UCSD-AML1 (cell line): ENCODE measurements at regions not wholly inside any gene's neighbourhood (a gene's known extent, or its start where the extent isn't known, plus 50 kb on each side); places are given as distances from the start of the nearest gene placed in this dataset.

Experiments
- DNase-seq: peaks from one replicate; lab custom pipeline; 2025; ENCODE audit not compliant: unreplicated experiment; lab: John Stamatoyannopoulos, UW

DNA sequence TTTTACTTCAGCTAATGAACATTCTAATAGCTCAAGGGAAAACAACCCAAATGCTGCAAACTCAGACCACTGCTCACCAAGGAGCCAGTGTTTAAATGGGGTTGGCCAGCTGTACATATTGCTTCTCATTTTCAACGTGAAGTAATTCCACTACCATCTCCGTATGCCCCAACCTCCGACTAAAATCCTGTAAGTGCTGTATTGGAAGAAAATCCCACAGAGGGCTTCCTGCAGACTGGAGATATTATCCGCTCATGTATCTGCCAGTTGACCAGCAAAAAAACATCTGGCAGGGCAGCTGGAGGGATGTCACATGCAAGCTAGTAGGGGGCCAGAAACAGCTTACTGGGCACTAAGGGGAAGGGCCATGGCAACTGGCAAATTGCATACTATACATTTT lies 485.0 kb downstream of the SNAPC1 start:
- no peak for DNase-seq

DNA sequence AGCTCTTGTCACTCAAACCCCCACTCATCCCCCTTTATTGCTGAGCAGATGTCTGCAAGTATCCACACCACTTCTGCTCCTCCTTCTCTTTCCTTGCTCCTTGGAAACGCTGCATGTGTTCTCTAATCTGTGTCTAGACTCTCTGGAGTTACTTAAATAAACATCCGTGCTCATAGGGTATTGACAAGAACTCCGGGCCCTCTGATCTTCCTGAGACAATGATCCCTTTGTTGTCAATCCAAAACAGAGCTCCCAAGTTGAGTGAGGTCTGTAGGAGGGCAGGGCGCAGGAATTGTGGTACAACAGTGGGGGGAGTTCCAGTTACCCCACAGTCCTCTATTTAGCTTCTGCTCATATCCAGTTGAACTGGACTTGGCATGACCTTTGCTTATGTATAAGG lies 489.0 kb downstream of the SNAPC1 start:
- no peak for DNase-seq

DNA sequence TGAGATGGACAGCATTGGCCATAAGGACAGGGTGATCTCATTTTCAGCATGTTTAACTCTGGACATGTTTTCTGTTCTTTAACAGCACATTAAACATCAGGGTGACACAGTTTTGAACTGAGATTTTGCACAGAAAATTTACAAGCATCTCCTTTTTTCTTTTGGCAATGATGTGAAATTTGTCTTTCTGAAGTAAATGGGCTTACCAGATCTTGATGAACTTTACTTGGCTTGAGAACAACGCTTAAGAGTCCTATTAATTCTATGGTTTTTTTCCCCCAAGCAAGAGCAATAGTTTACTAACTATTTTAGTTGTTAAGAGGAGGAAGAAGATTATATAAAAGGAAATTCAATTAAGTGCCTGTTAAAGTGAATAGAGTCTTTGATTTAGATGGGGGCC lies 491.0 kb downstream of the SNAPC1 start:
- no peak for DNase-seq

DNA sequence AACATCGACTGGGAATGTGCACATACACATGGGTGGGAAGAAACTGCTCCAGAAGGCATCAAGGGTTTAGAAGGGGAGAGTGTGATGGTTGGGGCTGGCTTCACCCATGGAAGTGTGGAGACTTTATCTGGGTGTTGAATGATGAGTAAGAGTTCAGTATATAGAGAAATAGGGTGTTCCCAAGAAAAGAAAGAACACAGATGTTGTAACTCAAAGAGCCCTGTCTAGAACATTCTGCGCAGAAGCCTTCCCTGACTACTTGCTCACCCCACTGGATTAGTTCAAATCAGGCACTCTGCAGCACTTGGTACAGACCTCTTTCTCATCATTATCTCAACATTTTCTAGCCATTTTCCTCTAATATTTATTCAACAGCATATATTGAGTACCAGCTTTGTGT lies 491.7 kb downstream of the SNAPC1 start:
- no peak for DNase-seq

DNA sequence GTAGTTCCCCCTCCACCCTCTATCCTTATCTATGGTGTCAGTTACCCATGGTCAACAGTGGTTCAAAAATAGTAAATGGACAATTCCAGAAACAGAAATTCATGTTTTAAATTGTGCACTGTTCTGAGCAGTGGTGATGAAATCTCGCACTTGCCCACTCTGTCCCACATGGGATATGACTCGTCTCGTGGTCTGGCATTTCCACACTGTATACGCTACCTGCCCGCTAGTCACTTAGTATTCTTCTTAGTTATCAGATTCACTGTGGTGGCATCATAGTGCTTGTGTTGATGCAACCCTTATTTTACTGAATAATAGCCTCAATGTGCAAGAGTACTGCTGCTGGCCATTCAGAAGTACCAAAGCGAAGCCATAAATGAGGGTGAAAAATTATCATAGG lies 507.0 kb downstream of the SNAPC1 start:
- no peak for DNase-seq

DNA sequence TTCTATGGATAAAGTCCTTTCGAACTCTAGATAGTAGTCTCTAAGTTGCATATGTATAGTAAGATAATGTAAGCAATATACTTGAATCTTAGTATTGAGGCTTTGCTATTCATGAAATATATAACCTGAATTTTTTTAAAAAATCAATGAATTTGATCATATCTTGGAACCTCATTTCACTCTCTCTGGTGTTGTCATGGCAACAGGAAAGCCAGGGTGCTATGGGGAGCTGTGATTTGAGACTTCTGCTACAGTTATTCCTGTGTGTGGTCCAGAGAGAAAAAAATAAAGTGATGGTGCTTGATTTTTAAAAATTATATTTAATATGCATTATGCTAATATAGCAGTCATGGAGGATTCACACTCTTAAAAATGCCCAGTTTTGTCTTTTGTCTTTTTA lies 508.0 kb downstream of the SNAPC1 start:
- no peak for DNase-seq

DNA sequence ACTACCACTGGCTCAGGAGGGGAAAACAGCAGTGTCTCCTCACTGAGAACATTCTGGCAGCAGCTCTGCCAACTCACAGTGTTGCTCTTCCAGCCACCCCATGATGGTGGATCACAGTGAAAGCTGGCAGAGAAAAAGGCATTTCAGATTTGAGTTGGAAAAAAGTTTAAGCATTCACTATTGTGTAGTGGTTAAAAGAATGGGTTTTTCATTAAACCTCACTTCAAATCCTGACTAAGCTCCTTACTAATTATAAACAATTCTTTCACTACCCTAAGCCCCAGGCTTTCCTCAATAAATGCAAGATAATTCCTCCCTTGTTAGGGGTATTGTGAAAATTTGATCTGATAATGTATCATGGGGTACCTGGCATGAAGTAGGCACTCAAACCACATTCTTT lies 518.1 kb downstream of the SNAPC1 start:
- no peak for DNase-seq

DNA sequence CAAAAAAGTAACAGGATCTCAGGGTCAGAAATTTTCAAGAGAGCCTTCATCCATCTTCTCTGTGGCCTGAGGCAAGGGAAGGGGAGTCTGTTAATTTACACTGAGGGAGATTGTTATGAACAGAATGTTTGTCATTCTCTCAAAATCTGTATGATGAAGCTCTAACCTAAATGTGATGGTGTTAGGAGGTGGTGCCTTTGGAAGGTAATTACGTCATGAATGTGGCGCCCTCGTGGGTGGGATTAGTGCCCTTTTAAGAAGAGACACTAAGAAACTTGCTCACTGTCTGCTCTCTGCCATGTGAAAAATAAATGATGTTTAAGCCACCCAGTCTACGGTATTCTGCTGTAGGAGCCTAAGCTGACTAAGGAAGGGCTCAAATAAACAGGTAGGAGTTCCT lies 521.6 kb downstream of the SNAPC1 start:
- DNase-seq, result no peak

DNA sequence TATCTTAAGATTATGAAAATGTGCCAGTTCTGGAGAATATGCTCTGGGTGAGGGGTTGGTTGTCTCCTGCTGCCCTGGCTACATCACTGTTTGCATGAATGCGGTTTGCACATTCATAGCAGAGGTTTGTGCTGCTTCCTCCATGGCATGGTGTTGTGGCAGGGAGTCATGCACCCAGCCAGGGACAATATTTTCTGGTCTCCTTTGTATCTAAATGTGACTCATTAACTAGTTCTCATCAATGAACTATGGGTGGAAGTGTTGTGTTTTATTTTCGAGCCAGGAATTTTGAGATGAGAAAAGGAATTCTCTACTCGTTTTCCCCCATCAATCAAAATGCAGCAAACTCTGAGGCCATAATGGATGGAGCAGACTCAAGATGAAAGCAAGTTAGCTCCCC lies 527.3 kb downstream of the SNAPC1 start:
- no peak for DNase-seq

DNA sequence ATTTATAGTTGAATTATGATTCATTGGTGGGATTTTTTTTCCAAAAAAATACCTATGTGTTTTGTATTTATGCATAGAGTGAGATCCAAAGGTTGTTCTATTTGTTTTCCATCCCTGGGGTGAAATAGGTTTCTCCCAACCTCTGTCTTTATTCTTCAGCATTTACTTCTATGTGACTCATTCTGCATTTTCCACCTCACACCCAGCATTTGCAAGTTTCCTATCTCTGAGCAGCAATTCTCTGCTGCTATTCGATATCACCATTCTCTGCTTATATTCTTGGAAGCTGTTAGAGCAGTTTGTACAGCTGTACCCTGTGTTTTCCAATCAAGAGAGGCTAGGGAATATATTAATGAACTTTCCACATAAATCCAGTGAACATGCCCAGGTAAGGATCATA lies 538.9 kb downstream of the SNAPC1 start:
- no peak for DNase-seq

DNA sequence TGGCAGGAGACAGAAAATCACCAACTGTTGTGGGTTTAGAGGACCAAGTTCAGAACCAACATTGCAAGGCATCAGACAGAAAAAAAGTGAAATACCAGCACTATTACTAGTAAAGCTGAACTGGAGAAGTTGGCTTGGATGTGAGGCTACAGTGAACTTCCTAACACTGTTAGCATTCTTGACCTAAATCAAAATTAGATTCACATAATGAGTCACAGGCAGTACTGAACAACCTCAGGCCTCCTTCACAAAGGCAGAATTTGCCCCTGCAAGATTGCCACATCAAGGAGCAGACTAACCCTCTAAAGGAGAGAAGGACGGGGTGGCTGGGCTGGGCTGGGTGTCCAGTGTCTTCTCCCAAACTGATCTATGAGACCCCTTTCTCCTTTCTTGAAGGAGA lies 539.7 kb downstream of the SNAPC1 start:
- no peak for DNase-seq

DNA sequence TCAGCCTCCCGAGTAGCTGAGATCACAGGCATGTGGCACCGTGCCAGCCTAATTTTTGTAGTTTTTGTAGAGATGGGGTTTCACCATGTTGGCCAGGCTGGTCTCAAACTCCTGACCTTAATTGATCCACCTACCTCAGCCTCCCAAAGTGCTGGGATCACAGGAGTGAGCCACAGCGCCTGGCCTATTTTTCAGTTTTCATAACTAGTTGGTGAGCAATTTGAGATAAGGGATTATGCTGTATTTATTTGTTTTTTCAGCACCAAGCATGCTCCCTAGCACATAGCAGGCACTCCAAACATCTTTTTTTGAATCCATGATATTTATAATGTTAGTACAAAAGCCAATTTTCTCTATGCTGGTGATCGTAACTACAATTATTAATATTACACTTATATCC lies 541.2 kb downstream of the SNAPC1 start:
- no peak for DNase-seq

DNA sequence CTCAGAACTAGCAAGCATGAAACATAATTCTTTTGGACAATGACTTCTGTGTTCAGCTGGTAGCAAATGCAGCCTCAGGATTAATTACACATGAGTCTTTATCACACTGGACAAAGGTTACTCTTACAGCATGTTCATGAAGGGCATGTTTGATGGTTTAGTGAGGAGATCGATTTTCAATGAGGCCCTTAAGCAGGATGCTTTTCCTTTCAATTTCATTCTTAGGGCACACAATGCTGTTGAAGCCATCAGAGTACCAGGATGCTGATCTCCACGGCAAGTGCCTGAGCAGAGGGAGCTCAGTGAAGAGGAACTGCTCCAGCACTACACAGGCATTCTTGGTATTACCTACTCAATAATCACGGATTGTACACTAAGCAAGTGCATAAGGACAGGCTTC lies 542.0 kb downstream of the SNAPC1 start:
- no peak for DNase-seq

DNA sequence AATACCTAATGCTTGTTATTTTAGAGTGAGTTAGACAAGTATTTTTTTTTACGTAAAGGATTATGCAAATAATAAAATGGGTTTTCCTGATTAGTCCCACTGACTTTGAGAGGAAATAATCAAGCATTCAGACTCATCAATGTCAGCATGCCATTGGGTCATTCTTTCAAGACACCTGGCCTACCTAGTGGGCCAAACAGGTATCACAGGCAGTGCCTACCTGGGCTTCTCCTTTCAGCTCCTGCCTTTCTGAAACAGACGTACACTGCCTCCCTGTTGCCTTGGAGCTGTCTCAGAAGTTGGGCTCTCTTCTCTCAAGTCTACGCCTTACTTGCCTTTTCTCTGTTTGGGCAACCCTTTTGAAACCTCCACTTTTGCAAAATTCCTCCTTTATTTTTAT lies 545.6 kb downstream of the SNAPC1 start:
- no peak for DNase-seq

DNA sequence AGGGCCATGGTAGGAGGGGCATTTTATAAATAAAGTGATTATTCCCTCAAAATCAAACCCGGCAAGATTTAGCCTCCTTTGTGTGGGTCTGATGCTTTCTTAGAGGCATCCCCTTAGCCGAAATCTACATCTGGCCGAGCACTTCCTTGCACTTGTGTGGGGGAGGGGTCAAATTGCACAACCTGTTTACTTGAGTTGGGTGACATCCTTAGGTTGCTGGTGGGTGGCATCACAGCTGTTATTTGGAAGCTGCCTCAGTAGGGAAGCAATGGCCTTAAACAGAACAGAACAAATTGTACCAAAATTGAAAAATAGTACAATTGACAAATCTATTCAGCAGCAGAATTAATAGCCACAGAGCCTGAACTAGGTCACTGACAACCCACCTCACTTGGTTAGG lies 546.1 kb downstream of the SNAPC1 start:
- no peak for DNase-seq

DNA sequence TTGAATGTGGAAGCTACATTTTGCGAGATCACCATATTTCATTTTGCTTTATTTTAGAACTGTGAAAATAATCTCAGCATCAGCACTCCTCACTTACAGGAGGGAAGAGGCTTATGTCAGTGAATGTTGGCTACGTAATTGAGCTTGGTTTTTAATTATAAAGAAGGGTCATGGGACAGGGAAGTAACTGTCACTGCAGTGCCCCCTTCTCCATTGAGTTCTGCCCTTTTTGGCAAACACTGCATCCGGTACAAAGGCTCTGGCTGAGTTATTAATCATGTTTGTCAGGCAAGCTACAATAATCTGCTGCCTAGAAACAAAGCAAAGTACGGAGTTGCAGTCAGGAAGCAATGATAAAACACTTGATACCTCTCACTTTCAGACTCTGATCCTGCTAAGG lies 546.7 kb downstream of the SNAPC1 start:
- DNase-seq, result no peak

DNA sequence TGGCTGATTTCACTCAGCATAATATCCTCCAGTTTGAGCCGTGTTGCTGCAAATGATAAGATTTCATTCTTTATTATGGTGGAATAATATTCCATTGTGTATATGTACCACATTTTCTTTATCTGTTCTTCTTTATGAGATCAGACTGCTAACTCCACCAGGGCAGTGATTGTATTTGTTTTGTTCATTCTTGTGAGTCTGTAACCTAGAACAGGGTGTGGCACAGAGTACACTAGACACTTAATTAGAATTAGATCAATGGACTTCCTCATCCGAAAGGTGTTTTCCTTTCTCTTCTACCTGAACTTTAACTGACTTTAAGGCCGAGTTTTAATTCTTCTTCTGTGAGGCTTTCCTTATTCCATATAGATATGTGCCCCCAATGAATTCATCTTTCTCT lies 551.0 kb downstream of the SNAPC1 start:
- DNase-seq, result no peak

DNA sequence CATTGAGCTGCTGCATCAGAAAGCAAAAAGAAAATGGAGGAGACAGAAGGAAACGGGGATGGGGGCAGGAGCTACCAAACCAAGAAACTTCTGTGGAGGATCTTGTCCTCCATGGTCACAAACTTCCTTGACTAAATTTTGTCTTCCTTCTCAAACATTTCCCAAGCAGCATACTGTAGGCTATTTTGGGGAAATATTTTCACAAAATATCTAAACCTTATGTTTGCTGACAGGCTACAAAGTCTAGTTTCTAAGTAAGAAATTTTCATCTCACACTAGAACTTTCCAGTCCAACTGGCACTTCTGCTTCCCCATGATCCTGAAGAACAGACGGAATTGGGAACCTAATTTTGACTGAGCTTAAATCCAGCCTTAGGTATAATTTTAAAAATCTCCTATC lies 552.0 kb downstream of the SNAPC1 start:
- no peak for DNase-seq

DNA sequence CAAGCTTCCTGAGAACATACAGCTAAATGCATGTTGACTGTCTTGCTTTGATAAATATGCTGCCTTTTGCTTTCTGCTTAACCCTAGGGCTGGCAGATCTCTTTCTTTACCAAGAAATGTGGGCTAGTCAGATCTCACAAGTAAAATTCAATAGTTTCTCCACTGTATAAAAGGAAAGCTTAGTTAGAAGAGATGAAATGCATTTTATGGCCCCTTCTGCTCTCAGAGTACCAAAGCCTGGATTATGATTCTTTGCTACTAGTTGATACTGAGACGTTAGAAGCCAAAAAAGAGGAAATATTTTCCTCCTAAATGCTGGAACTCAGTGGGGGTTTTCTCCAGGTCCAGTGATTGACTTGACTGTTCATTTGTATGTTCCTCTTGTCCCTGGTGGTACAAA lies 552.7 kb downstream of the SNAPC1 start:
- DNase-seq, result no peak

DNA sequence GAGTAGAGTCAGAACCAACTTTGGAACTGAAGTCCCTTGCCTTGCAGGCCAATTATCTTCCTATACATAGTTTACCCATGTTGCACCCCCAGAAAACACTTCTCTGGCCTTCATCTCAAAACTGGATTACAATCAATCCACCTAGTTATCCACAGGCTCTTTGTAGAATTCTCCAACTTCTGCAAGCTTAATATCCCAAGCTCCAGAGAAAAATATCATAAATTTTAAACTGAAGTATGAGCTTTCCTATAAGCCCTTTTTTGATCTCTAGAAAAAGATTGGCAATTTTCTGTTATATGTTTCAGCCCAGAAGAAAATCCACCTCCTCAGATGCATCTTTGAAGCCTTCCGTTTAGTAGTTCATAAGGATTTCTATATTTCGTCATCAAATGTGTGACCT lies 553.4 kb downstream of the SNAPC1 start:
- no peak for DNase-seq

DNA sequence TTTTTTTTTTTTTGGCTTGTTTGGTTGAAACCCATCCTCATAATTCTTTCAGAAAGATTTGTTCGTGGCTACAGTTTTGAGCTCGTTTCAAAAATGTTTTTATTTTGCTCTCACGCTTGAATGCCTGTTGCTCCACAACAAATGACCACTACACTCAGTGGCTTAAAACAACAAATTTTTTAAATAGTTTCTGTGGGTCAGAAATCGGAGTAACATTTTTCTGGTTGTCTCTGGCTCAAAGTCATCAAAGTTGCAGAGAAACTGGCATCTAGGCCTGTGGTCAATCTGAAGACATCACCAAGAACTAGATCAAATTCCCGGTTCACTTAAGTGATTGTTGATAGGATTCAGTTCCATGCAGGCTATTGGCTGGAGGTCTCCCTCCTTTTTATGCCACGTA lies 560.0 kb downstream of the SNAPC1 start:
- DNase-seq, result no peak

DNA sequence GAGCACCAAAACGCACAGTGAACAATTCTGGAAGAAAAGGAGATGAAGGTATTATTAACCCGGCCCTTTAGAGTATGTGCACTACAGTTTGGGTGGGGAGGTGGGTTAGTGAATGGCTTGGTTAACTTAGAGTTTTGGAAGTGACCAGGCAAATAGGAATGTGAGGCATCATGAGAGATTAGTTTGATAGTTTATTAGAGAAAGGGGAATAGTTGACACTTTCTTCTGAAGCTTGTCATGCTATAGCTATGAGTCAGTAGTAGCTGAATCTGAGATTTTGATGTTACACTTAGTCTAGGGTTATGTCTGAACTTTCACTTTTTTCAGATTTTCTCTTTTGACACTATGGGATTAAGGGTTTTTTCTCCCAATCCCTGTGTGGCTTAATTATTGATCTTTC lies 567.2 kb downstream of the SNAPC1 start:
- no peak for DNase-seq

DNA sequence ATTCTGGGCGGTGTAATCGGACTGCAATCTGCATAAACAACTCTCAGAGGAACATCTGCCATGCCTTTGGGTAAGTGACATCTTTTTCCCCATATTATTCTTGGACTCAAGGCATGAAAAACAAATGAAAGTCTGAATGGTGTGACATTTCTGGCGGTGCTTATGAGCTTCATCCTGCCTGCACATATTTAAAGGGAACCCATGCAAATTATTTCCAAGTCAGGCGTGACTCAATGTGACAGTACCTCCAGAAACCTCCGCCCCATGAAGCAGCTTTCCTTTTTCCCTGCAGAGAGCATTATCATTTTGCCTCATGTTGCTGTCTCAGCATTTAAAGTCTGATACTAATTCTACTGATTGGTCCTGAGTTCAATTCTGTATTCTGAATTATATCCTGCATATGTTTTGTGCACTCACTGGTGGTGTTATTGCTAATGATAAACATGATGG lies 585.4 kb downstream of the SNAPC1 start:
- DNase-seq, result no peak

DNA sequence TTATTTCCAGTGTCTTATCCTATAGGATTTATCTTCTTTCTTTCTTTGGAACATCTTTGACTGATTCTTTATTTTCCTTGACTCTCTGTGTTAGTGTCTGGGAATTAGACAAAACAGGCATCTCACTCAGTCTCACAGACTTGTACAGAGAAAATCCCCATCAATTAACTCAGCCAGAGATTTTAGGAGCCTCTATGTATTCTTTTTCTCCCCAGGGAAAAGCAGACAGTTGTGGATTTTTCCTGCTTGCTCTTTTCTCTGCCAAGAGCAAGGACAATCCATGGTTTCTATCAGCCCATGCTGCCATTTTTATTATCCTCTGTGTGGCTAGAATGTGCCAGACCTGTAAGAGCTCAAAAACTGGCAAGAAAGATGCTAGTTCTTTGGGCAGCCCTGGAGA lies 595.1 kb downstream of the SNAPC1 start:
- no peak for DNase-seq
